ENCODE measurements at regions not wholly inside any gene's neighbourhood (a gene's known extent, or its start where the extent isn't known, plus 50 kb on each side); places are given as distances from the start of the nearest gene placed in this dataset.

- TF ChIP-seq EZH2 (IDR thresholded peaks at IDR 0.05; ENCODE audit: low read length, unreplicated experiment), result no peak
- TF ChIP-seq EZH2phosphoT487 (IDR thresholded peaks at IDR 0.05; ENCODE audit: borderline replicate concordance, low read length), result no peak
- TF ChIP-seq, protein P1, sequence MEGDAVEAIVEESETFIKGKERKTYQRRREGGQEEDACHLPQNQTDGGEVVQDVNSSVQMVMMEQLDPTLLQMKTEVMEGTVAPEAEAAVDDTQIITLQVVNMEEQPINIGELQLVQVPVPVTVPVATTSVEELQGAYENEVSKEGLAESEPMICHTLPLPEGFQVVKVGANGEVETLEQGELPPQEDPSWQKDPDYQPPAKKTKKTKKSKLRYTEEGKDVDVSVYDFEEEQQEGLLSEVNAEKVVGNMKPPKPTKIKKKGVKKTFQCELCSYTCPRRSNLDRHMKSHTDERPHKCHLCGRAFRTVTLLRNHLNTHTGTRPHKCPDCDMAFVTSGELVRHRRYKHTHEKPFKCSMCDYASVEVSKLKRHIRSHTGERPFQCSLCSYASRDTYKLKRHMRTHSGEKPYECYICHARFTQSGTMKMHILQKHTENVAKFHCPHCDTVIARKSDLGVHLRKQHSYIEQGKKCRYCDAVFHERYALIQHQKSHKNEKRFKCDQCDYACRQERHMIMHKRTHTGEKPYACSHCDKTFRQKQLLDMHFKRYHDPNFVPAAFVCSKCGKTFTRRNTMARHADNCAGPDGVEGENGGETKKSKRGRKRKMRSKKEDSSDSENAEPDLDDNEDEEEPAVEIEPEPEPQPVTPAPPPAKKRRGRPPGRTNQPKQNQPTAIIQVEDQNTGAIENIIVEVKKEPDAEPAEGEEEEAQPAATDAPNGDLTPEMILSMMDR (conservative IDR thresholded peaks at IDR 0.05; ENCODE audit: low read depth, low read length), result no peak
- Histone ChIP-seq H3K36me3 (ENCODE audit: low read depth, low read length) (no peaks in the 10 kb centered on the region), H3K9me3 (ENCODE audit: low read length) (no peaks in the 10 kb centered on the region), H3K4me3 (ENCODE audit: low read length) (no peak overlapping the region), H3K79me2 (ENCODE audit: low read length) (no peaks in the 10 kb centered on the region), H3K27ac (ENCODE audit: low read length) (no peak overlapping the region), H3K27me3 (ENCODE audit: low read length) (no peaks in the 10 kb centered on the region), H4K20me1 (ENCODE audit: low read length) (no peaks in the 10 kb centered on the region), H3K9ac (ENCODE audit: low read length) (no peak overlapping the region), H2AFZ (ENCODE audit: low read length) (no peak overlapping the region), H3K9me2 (replicated peaks; ENCODE audit: low read length) (no peaks in the 10 kb centered on the region), H3K4me1 (ENCODE audit: insufficient read depth, low read length) (no peaks in the 10 kb centered on the region), H3K4me2 (ENCODE audit: low read length) (no peak overlapping the region), H3F3A (ENCODE audit: low read length, unreplicated experiment) (no peaks in the 10 kb centered on the region)
- ChIA-PET CTCF (no interaction called here), POLR2A (ENCODE audit: unreplicated experiment) (interaction anchor here (0.6 kb wide), 1 partner anchor 32 kb away, joined by 3 read pairs; no protein-coding TSS in a partner anchor)
- intact Hi-C loops (cut with micrococcal nuclease), result no loop called here
- ATAC-seq (no peak), DNase-seq (no peak)
- no TSS peak for BruUV-seq (replicated peaks)
Observed at GRCh38 chr5:57568136-57568535, 85.5 kb upstream of the ACTBL2 start.

DNA sequence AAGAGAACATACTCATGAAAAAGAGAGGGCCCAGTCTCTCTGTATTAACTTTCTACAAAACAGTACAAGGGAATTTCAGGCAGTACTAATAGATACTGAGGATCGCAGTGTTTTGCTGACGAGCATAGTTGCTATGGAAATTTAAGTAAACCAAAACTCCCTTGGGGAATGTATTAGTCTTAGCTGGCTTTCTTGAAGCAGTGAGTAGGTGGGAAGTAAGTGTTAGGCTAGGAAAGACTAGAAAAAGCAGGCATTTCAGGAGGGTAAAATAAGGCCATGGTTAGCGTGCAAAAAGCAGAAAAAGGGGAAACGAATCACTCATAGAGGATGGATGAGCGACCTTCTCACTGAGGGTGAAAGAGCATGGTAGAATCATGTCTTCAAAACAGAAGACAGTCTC, 84.3 kb upstream of the ACTBL2 start:
- POLR2A ChIA-PET (ENCODE audit: unreplicated experiment), result no interaction called here
- no peaks in the 10 kb centered on the region for H3F3A ChIP-seq (ENCODE audit: low read length, unreplicated experiment)
- ATAC-seq (no peak), DNase-seq (no peak)
- no peak overlapping the region for H3K4me2 ChIP-seq (ENCODE audit: low read length)
- H3K79me2 ChIP-seq (ENCODE audit: low read length), result no peaks in the 10 kb centered on the region
- H3K4me1 ChIP-seq (ENCODE audit: insufficient read depth, low read length), result no peaks in the 10 kb centered on the region
- CTCF ChIA-PET, result no interaction called here
- no peaks in the 10 kb centered on the region for H3K36me3 ChIP-seq (ENCODE audit: low read depth, low read length)
- TF ChIP-seq EZH2 (IDR thresholded peaks at IDR 0.05; ENCODE audit: low read length, unreplicated experiment), result no peak
- no peak overlapping the region for H3K9ac ChIP-seq (ENCODE audit: low read length)
- H3K27me3 ChIP-seq (ENCODE audit: low read length), result no peaks in the 10 kb centered on the region
- H4K20me1 ChIP-seq (ENCODE audit: low read length), result no peaks in the 10 kb centered on the region
- H3K27ac ChIP-seq (ENCODE audit: low read length), result no peak overlapping the region
- intact Hi-C loops (cut with micrococcal nuclease), result no loop called here
- H3K4me3 ChIP-seq (ENCODE audit: low read length), result no peak overlapping the region
- H3K9me3 ChIP-seq (ENCODE audit: low read length), result no peaks in the 10 kb centered on the region
- no peak overlapping the region for H2AFZ ChIP-seq (ENCODE audit: low read length)
- H3K9me2 ChIP-seq (replicated peaks; ENCODE audit: low read length), result no peaks in the 10 kb centered on the region
- BruUV-seq (replicated peaks), result no TSS peak

GRCh38 chr5:57561231-57561842, 78.7 kb upstream of the ACTBL2 start:
- H2AFZ ChIP-seq (ENCODE audit: low read length), result no peak overlapping the region
- H3K79me2 ChIP-seq (ENCODE audit: low read length), result no peaks in the 10 kb centered on the region
- H4K20me1 ChIP-seq (ENCODE audit: low read length), result no peaks in the 10 kb centered on the region
- H3K9ac ChIP-seq (ENCODE audit: low read length), result no peak overlapping the region
- no peak overlapping the region for H3K27ac ChIP-seq (ENCODE audit: low read length)
- H3K4me3 ChIP-seq (ENCODE audit: low read length), result no peak overlapping the region
- BruUV-seq (replicated peaks), result no TSS peak
- H3K9me3 ChIP-seq (ENCODE audit: low read length), result no peaks in the 10 kb centered on the region
- no peaks in the 10 kb centered on the region for H3K9me2 ChIP-seq (replicated peaks; ENCODE audit: low read length)
- TF ChIP-seq EZH2phosphoT487 (IDR thresholded peaks at IDR 0.05; ENCODE audit: borderline replicate concordance, low read length) (no peak), EZH2 (IDR thresholded peaks at IDR 0.05; ENCODE audit: low read length, unreplicated experiment) (no peak)
- TF ChIP-seq, protein P1 (conservative IDR thresholded peaks at IDR 0.05; ENCODE audit: low read depth, low read length), result no peak
- H3K4me1 ChIP-seq (ENCODE audit: insufficient read depth, low read length), result no peaks in the 10 kb centered on the region; the same call in 1 of the 2 replicates
- CTCF ChIA-PET, result no interaction called here
- H3K27me3 ChIP-seq (ENCODE audit: low read length), result no peaks in the 10 kb centered on the region
- ATAC-seq (no peak), DNase-seq (no peak)
- POLR2A ChIA-PET (ENCODE audit: unreplicated experiment), result no interaction called here
- H3K4me2 ChIP-seq (ENCODE audit: low read length), result no peak overlapping the region
- H3F3A ChIP-seq (ENCODE audit: low read length, unreplicated experiment), result no peaks in the 10 kb centered on the region
- no peaks in the 10 kb centered on the region for H3K36me3 ChIP-seq (ENCODE audit: low read depth, low read length)
- intact Hi-C loops (cut with micrococcal nuclease), result no loop called here

All from PC-3 (cell line).